A673 (cell line): ENCODE measurements at regions not wholly inside any gene's neighbourhood (a gene's known extent, or its start where the extent isn't known, plus 50 kb on each side); places are given as distances from the start of the nearest gene placed in this dataset.

Experiments
- BruUV-seq: library from RNA; stranded (reverse); fragments of 400-500 nt; replicated peaks from 2 replicates; lab custom pipeline; 2021; lab: Mats Ljungman, UMichigan
- CTCF ChIA-PET: fragments of 300-600 bp; sonication (Branson Sonifier 250); formaldehyde crosslinking; loops from one replicate; lab custom pipeline; 2022; ENCODE audit warnings: antibody characterized with exemption; lab: Charles Lee
- POLR2A ChIA-PET: fragments of 300-600 bp; sonication (Branson Sonifier 250); formaldehyde crosslinking; loops from one replicate; lab custom pipeline; 2022; ENCODE audit warnings: antibody characterized with exemption; ENCODE audit not compliant: low non-redundant PET; lab: Charles Lee
- DNase-seq: peaks from one replicate; pipeline ENCODE4 v3.0.0-alpha.2; 2015; ENCODE audit warnings: low spot score
- H3K27ac ChIP-seq: fragments of 200-600 bp; sonication (generic); 2 replicates; pipeline ENCODE4 v1.5.1; 2016; ENCODE audit warnings: mixed run types, low read depth, mild to moderate bottlenecking, mixed read lengths, antibody characterized with exemption, low read length; ENCODE audit not compliant: poor library complexity, severe bottlenecking
- H3K27me3 ChIP-seq: fragments of 200-600 bp; sonication (generic); replicated peaks from 2 replicates; pipeline ENCODE4 v1.6.1; 2017; ENCODE audit warnings: mixed run types, low read depth, mild to moderate bottlenecking, mixed read lengths, antibody characterized with exemption, low read length; ENCODE audit not compliant: insufficient read depth, poor library complexity
- H3K36me3 ChIP-seq: fragments of 200-600 bp; sonication (generic); 2 replicates; pipeline ENCODE4 v1.6.1; 2016; ENCODE audit warnings: mixed run types, mild to moderate bottlenecking, mixed read lengths, antibody characterized with exemption, low read length; ENCODE audit not compliant: insufficient read depth, poor library complexity, severe bottlenecking
- H3K4me1 ChIP-seq: fragments of 200-600 bp; sonication (generic); 2 replicates; pipeline ENCODE4 v1.6.1; 2017; ENCODE audit warnings: mixed run types, mild to moderate bottlenecking, mixed read lengths, antibody characterized with exemption, low read length; ENCODE audit not compliant: insufficient read depth, poor library complexity, severe bottlenecking
- H3K4me3 ChIP-seq: fragments of 200-600 bp; sonication (generic); 2 replicates; pipeline ENCODE4 v1.5.1; 2016; ENCODE audit warnings: low read depth, mixed run types, mild to moderate bottlenecking, mixed read lengths, low read length; ENCODE audit not compliant: poor library complexity, severe bottlenecking
- H3K9me3 ChIP-seq: fragments of 200-600 bp; sonication (generic); 2 replicates; pipeline ENCODE4 v1.6.1; 2016; ENCODE audit warnings: mixed run types, low read depth, mild to moderate bottlenecking, mixed read lengths, antibody characterized with exemption, low read length; ENCODE audit not compliant: poor library complexity, severe bottlenecking
- EZH2 ChIP-seq: fragments of 200-600 bp; sonication (generic); IDR thresholded peaks from 2 replicates; pipeline ENCODE4 v1.6.1; 2017; ENCODE audit warnings: borderline replicate concordance, low read depth, mild to moderate bottlenecking, mixed read lengths, antibody characterized with exemption, low read length; ENCODE audit not compliant: poor library complexity, severe bottlenecking
- intact Hi-C: fragments of 100-400 bp; cut with micrococcal nuclease; formaldehyde crosslinking; loops from one replicate; pipeline ENCODE4 v1.10.0; 2022; ENCODE audit not compliant: unreplicated experiment
- TF ChIP-seq, protein P1 (sequence below): fragments of 300-800, 200-600 bp; sonication (generic); conservative IDR thresholded peaks from 2 replicates; pipeline ENCODE4 v1.5.1; 2017; ENCODE audit warnings: low read depth, mild to moderate bottlenecking, antibody characterized with exemption, low read length, moderate library complexity, mixed read lengths

DNA sequence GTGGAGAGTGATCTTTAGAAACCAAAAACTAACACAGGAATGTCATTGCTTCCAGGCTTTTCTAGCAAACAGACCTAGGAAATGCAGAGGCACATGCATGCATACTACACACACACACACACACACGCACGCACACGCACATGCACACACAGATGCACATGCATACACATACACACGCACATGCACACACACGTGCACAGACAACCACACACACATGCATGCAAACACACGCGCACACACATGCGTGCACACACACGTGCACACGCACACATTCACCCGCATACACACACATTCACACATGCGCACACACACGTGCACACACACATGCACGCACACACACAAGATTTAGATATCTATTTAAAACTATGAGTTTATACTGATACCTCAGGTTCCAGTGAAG, 379.5 kb downstream of the ZNF516 start:
- no peaks in the 10 kb centered on the region for H3K4me1 ChIP-seq
- no peak for DNase-seq
- POLR2A ChIA-PET: no interaction called here
- no peaks in the 10 kb centered on the region for H3K27me3 ChIP-seq
- CTCF ChIA-PET: no interaction called here
- no TSS peak for BruUV-seq
- intact Hi-C loops: no loop called here
- H3K9me3 ChIP-seq: no peaks in the 10 kb centered on the region
- no peak for TF ChIP-seq EZH2
- TF ChIP-seq, protein P1, sequence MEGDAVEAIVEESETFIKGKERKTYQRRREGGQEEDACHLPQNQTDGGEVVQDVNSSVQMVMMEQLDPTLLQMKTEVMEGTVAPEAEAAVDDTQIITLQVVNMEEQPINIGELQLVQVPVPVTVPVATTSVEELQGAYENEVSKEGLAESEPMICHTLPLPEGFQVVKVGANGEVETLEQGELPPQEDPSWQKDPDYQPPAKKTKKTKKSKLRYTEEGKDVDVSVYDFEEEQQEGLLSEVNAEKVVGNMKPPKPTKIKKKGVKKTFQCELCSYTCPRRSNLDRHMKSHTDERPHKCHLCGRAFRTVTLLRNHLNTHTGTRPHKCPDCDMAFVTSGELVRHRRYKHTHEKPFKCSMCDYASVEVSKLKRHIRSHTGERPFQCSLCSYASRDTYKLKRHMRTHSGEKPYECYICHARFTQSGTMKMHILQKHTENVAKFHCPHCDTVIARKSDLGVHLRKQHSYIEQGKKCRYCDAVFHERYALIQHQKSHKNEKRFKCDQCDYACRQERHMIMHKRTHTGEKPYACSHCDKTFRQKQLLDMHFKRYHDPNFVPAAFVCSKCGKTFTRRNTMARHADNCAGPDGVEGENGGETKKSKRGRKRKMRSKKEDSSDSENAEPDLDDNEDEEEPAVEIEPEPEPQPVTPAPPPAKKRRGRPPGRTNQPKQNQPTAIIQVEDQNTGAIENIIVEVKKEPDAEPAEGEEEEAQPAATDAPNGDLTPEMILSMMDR: no peak
- no peak overlapping the region for H3K4me3 ChIP-seq
- H3K27ac ChIP-seq: no peak overlapping the region
- no peaks in the 10 kb centered on the region for H3K36me3 ChIP-seq

DNA sequence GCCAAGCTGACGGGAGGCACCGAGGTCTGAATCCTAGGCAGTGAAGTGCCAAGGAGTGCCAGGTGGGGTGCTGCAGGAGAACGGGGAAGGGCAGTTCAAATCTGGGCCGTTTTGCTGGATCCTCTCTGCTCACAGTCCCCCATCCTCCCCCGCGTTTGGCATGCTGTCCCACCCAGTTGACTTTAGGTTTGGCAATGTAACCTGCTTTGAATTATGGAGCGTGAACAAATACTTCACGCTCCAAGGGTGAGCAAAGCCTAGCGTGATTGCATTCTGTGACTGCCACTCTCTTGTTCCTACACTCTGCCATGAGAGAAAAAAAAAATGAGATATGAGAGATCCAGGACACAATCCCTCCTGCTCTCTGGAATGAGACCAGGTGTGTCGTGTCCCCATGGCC, 381.9 kb downstream of the ZNF516 start:
- BruUV-seq: no TSS peak
- H3K4me3 ChIP-seq: no peak overlapping the region
- no peaks in the 10 kb centered on the region for H3K4me1 ChIP-seq
- no peaks in the 10 kb centered on the region for H3K36me3 ChIP-seq
- no peaks in the 10 kb centered on the region for H3K27me3 ChIP-seq
- no peak for TF ChIP-seq EZH2
- TF ChIP-seq, protein P1: no peak
- DNase-seq: no peak
- no peak overlapping the region for H3K27ac ChIP-seq
- no peaks in the 10 kb centered on the region for H3K9me3 ChIP-seq
- POLR2A ChIA-PET: no interaction called here
- intact Hi-C loops: no loop called here
- CTCF ChIA-PET: no interaction called here

DNA sequence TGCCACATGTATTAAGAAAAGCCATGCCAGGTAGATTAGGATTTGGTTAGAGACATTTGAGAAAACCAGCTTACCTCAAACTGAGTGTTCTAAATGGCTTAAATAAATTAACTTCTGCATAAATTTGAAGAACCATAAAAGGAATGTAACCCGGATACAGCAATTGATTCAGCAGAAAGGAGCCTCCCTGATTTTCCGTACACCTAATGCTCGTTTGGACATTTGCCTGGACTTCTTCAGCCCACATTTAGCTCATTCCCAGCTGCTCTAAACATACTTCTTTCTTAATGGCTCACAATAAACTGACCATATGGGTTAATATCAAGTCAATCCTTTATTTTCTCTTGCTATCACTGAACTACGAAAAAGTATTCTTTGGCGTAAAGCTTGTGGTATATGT, 392.4 kb downstream of the ZNF516 start:
- Histone ChIP-seq H3K4me1 (no peaks in the 10 kb centered on the region), H3K36me3 (no peaks in the 10 kb centered on the region), H3K4me3 (no peak overlapping the region), H3K27me3 (no peaks in the 10 kb centered on the region), H3K27ac (no peak overlapping the region), H3K9me3 (no peaks in the 10 kb centered on the region)
- no TSS peak for BruUV-seq
- intact Hi-C loops: no loop called here
- CTCF ChIA-PET: no interaction called here
- POLR2A ChIA-PET: interaction anchor here (0.6 kb wide), 1 partner anchor 1020 kb away, joined by 3 read pairs; no protein-coding TSS in a partner anchor
- no peak for TF ChIP-seq EZH2
- TF ChIP-seq, protein P1: no peak
- DNase-seq: no peak
